ENCODE measurements at regions not wholly inside any gene's neighbourhood (a gene's known extent, or its start where the extent isn't known, plus 50 kb on each side); places are given as distances from the start of the nearest gene placed in this dataset.

DNA sequence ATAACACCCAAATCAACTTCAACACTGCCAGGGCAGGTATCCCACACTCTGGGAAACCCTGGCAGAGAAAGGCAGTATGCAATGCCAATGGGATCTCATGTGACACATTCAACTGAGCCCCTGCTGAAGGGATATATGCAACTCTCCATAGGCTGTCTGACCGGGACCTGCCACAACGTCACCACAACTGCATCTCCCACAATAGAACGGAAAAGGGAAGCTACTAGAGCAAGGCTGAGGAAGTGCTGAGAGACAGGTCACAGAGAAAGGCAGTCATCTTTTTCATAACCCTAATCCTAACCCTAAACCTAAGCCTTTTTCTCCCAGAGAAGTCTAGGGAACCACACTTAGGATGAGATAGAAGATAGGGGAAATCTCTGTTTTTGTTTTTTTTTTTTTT, 345.9 kb upstream of the CD180 start:
- TF ChIP-seq EP300 (IDR thresholded peaks at IDR 0.05; ENCODE audit: borderline replicate concordance in 1 of 2, low read depth in 1 of 2, low read length in 1 of 2) (no peak), RAD21 (IDR thresholded peaks at IDR 0.05; ENCODE audit: low read length) (no peak), POLR2AphosphoS5 (IDR thresholded peaks at IDR 0.05; ENCODE audit: low read depth, low read length) (no peak), GABPA (IDR thresholded peaks at IDR 0.05; ENCODE audit: low read depth) (no peak), RFX5 (IDR thresholded peaks at IDR 0.05; ENCODE audit: low read length) (no peak)
- TF ChIP-seq, protein P1, sequence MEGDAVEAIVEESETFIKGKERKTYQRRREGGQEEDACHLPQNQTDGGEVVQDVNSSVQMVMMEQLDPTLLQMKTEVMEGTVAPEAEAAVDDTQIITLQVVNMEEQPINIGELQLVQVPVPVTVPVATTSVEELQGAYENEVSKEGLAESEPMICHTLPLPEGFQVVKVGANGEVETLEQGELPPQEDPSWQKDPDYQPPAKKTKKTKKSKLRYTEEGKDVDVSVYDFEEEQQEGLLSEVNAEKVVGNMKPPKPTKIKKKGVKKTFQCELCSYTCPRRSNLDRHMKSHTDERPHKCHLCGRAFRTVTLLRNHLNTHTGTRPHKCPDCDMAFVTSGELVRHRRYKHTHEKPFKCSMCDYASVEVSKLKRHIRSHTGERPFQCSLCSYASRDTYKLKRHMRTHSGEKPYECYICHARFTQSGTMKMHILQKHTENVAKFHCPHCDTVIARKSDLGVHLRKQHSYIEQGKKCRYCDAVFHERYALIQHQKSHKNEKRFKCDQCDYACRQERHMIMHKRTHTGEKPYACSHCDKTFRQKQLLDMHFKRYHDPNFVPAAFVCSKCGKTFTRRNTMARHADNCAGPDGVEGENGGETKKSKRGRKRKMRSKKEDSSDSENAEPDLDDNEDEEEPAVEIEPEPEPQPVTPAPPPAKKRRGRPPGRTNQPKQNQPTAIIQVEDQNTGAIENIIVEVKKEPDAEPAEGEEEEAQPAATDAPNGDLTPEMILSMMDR (IDR thresholded peaks at IDR 0.05) = no peak
- TF ChIP-seq, protein P2, sequence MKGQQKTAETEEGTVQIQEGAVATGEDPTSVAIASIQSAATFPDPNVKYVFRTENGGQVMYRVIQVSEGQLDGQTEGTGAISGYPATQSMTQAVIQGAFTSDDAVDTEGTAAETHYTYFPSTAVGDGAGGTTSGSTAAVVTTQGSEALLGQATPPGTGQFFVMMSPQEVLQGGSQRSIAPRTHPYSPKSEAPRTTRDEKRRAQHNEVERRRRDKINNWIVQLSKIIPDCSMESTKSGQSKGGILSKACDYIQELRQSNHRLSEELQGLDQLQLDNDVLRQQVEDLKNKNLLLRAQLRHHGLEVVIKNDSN (IDR thresholded peaks at IDR 0.05; ENCODE audit: borderline replicate concordance, low read depth) = no peak
